ENCODE measurements at regions not wholly inside any gene's neighbourhood (a gene's known extent, or its start where the extent isn't known, plus 50 kb on each side); places are given as distances from the start of the nearest gene placed in this dataset.

DNA sequence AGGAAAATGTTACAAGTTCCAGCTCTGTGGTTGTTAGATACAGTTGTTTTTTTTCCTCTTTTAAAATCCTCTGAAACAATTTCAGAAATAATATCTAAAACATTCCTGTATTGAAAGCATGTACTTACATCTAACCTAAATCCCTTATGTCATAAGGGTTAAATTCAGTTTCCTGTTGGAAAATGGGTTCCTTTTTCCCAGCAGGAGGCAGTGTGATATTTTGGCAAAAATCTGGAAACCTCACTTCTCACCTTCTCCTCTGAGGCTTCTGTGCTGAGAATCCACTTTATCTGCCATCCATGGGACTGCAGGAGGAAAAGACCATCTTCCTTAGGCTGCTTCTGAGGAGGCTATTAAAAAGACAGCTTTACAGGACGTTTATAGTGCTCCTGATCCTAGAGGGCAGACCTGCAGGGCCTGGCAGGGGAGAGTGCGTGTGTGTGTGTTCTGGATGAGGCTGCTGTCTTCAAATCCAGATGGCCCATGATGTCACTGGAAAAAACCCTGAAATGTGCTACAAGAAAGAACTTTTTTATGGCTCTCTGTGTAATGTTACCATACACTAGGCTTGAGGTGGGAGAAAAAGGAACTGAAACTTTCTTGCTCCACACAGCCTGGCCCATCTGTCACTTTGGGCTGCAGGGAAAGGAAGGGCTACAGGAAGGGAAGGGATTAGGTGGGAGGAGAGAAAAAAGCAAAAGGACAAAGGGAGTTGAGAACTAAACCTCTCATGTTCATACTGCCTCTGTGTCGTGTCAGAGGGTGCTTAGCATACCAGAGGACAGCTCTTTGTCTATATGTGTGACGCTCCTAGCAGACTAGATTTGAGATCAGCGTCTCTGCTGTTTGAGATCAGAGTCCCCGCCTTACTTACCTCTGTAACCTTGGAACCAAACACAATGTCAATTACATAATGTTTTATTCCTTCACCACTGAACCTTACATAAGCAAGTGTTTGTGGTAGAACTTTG, 379.2 kb upstream of the SPAG17 start:
- no peak overlapping the region for H3K27ac ChIP-seq
- 38 to 52% (median 45%) methylated on average over 6 of the region's 6 CpGs for WGBS, 3 donors
- no peak overlapping the region for H3K4me3 ChIP-seq
- H3K27me3 ChIP-seq = no peaks in the 10 kb centered on the region
- no peaks in the 10 kb centered on the region for H3K36me3 ChIP-seq
- no peak for TF ChIP-seq EP300 (IDR thresholded peaks at IDR 0.05)
- TF ChIP-seq, protein P1, sequence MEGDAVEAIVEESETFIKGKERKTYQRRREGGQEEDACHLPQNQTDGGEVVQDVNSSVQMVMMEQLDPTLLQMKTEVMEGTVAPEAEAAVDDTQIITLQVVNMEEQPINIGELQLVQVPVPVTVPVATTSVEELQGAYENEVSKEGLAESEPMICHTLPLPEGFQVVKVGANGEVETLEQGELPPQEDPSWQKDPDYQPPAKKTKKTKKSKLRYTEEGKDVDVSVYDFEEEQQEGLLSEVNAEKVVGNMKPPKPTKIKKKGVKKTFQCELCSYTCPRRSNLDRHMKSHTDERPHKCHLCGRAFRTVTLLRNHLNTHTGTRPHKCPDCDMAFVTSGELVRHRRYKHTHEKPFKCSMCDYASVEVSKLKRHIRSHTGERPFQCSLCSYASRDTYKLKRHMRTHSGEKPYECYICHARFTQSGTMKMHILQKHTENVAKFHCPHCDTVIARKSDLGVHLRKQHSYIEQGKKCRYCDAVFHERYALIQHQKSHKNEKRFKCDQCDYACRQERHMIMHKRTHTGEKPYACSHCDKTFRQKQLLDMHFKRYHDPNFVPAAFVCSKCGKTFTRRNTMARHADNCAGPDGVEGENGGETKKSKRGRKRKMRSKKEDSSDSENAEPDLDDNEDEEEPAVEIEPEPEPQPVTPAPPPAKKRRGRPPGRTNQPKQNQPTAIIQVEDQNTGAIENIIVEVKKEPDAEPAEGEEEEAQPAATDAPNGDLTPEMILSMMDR (IDR thresholded peaks at IDR 0.05) = no peak
- TF ChIP-seq POLR2A (IDR thresholded peaks at IDR 0.05) = no peak
- H3K4me1 ChIP-seq (ENCODE audit: insufficient read depth) = no peaks in the 10 kb centered on the region
- H3K9me3 ChIP-seq = no peaks in the 10 kb centered on the region
- no peak for DNase-seq
- intact Hi-C loops (cut with DNase I) = no loop called here

DNA sequence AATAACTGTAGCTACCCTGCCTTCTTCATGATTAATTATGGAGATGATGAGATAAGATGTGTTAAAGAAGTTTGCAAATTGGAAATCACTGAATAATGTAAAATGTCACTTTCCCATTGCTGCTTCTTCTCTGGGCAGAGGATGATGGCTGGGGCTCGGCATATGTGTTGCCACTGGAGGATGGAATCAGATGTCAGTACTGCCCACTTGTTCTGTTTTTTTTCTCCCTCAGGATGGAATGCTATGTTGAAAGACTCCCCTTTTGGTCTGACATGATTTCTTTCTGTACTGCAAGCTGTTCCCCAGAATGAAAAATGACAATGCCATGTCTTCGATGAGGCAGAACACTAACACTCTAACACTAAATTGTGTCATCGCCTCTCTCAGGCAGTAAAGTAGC, 373.9 kb upstream of the SPAG17 start:
- intact Hi-C loops (cut with DNase I) = no loop called here
- H3K9me3 ChIP-seq = no peaks in the 10 kb centered on the region
- DNase-seq = no peak
- TF ChIP-seq, protein P1 (IDR thresholded peaks at IDR 0.05) = no peak
- TF ChIP-seq POLR2A (IDR thresholded peaks at IDR 0.05) = no peak
- no peak for TF ChIP-seq EP300 (IDR thresholded peaks at IDR 0.05)
- 39 to 40% (median 40%) methylated on average over 3 of the region's 3 CpGs for WGBS, 3 donors
- H3K36me3 ChIP-seq = no peaks in the 10 kb centered on the region
- no peak overlapping the region for H3K4me3 ChIP-seq
- no peaks in the 10 kb centered on the region for H3K4me1 ChIP-seq (ENCODE audit: insufficient read depth)
- no peaks in the 10 kb centered on the region for H3K27me3 ChIP-seq
- H3K27ac ChIP-seq = no peak overlapping the region

DNA sequence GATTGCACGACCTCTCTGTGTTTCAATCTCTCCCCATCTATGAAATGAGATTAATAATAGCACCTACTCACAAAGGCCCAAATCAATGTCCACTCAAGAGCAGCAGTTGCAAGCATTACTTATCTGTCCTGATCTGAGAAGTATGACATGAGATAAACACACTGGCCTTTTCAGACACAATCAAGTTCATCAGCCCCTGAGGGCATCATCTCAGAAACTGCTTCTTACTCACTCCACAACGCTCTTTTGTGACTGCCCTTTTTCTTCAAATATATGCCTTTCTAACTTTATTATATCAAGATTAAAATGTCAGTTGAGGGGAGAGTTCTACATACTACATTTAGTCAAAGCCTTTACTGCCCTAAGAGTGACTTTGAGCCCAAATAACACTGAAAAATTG, 371.9 kb upstream of the SPAG17 start:
- WGBS, 3 donors = 65 to 78% (median 71%) methylated on average over 2 of the region's 2 CpGs
- intact Hi-C loops (cut with DNase I) = no loop called here
- no peak overlapping the region for H3K4me3 ChIP-seq

DNA sequence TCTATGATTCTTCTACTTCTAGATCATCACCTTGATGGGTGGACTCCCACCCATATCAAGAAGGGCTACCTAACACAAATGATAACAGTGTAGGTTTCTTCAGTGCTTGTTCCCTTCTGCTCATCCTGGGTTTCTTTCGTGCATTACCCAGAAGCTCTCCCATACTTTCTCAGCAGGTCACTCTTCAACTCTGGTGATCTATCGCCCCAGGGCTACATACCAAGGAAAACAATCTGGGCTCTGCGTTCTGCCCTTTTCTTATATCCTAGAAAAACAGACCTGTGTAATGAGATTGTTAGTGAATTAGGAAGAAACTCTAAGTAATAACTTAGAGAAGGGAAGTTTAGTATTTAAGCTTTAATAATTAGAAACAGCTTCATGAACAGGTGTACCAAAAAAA, 370.6 kb upstream of the SPAG17 start:
- DNase-seq = no peak
- H3K9me3 ChIP-seq = no peaks in the 10 kb centered on the region
- no peaks in the 10 kb centered on the region for H3K4me1 ChIP-seq (ENCODE audit: insufficient read depth)
- H3K4me3 ChIP-seq = no peak overlapping the region
- intact Hi-C loops (cut with DNase I) = no loop called here
- TF ChIP-seq EP300 (IDR thresholded peaks at IDR 0.05) (no peak), POLR2A (IDR thresholded peaks at IDR 0.05) (no peak)
- TF ChIP-seq, protein P1 (IDR thresholded peaks at IDR 0.05) = no peak
- H3K27ac ChIP-seq = no peak overlapping the region
- no peaks in the 10 kb centered on the region for H3K36me3 ChIP-seq
- 76 to 78% (median 77%) methylated on average over 3 of the region's 3 CpGs for WGBS, 3 donors
- no peaks in the 10 kb centered on the region for H3K27me3 ChIP-seq

More for the DNA sequence above, 371.9 kb upstream of the SPAG17 start:
- DNase-seq = no peak
- no peaks in the 10 kb centered on the region for H3K9me3 ChIP-seq
- H3K27ac ChIP-seq = no peak overlapping the region
- no peaks in the 10 kb centered on the region for H3K36me3 ChIP-seq
- no peaks in the 10 kb centered on the region for H3K4me1 ChIP-seq (ENCODE audit: insufficient read depth)
- TF ChIP-seq, protein P1 (IDR thresholded peaks at IDR 0.05) = no peak
- TF ChIP-seq EP300 (IDR thresholded peaks at IDR 0.05) (no peak), POLR2A (IDR thresholded peaks at IDR 0.05) (no peak)
- no peaks in the 10 kb centered on the region for H3K27me3 ChIP-seq

Measured in ovary (tissue), 7 donors.